ENCODE measurements at regions not wholly inside any gene's neighbourhood (a gene's known extent, or its start where the extent isn't known, plus 50 kb on each side); places are given as distances from the start of the nearest gene placed in this dataset.

DNA sequence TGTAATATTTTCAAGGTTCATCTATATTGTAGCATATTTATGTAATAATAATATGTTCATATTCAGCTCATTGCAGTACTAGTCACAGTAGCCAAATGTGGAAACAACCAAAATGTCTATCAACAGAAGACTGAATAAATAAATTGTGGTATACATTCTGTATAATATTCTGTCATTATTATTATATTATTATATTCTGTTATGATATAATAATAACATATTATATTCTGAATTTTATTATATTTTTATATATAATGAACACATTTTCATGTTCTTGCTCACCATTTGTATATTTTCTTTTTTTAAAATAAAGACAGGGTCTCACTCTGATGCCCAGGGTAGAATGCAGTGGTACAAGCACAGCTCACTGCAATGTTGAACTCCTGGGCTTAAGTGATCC is 91.2 kb upstream of the STARD3NL start:
- TF ChIP-seq, protein P1, sequence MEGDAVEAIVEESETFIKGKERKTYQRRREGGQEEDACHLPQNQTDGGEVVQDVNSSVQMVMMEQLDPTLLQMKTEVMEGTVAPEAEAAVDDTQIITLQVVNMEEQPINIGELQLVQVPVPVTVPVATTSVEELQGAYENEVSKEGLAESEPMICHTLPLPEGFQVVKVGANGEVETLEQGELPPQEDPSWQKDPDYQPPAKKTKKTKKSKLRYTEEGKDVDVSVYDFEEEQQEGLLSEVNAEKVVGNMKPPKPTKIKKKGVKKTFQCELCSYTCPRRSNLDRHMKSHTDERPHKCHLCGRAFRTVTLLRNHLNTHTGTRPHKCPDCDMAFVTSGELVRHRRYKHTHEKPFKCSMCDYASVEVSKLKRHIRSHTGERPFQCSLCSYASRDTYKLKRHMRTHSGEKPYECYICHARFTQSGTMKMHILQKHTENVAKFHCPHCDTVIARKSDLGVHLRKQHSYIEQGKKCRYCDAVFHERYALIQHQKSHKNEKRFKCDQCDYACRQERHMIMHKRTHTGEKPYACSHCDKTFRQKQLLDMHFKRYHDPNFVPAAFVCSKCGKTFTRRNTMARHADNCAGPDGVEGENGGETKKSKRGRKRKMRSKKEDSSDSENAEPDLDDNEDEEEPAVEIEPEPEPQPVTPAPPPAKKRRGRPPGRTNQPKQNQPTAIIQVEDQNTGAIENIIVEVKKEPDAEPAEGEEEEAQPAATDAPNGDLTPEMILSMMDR (IDR thresholded peaks at IDR 0.05): no peak
- TF ChIP-seq POLR2A (IDR thresholded peaks at IDR 0.05): no peak
- no peak for TF ChIP-seq EP300 (IDR thresholded peaks at IDR 0.05)

Data from tibial nerve (tissue), 4 donors.